ENCODE measurements at regions not wholly inside any gene's neighbourhood (a gene's known extent, or its start where the extent isn't known, plus 50 kb on each side); places are given as distances from the start of the nearest gene placed in this dataset.

DNA sequence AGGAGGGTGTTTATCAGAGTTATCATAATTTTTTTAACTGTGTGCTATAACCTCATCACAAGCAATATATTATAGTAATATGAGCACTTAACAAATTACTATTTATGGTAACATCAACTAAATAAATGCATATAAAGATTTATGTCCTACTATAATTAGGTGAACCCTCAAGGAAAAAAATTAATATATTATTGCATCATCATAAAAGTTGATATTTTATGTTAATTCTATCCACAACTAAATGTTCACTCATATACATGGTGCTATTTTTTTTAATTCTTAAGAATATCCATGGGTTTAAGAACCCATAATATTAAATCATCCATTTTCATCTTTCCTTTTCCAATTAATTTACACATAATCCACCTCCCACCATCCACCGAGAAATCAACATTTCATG lies 506.0 kb upstream of the USP15 start:
- no peak overlapping the region for H3K27ac Mint-ChIP-seq (ENCODE audit: low read depth, unreplicated experiment)
- intact Hi-C loops (cut with micrococcal nuclease): no loop called here
- H3K36me3 Mint-ChIP-seq (ENCODE audit: insufficient read depth, unreplicated experiment): no peaks in the 10 kb centered on the region
- H3K4me3 Mint-ChIP-seq (ENCODE audit: unreplicated experiment): no peak overlapping the region
- POLR2A ChIA-PET: no interaction called here
- no peaks in the 10 kb centered on the region for H3K9me3 Mint-ChIP-seq (ENCODE audit: unreplicated experiment)
- CTCF ChIA-PET: interaction anchor here (1.0 kb wide), 1 partner anchor 63 kb away, joined by 6 read pairs; no protein-coding TSS in a partner anchor
- BruUV-seq (replicated peaks): no TSS peak
- H3K4me1 Mint-ChIP-seq (ENCODE audit: insufficient read depth, unreplicated experiment): peaks cover 8% of the 10 kb centered on the region
- no peaks in the 10 kb centered on the region for H3K27me3 Mint-ChIP-seq (ENCODE audit: insufficient read depth, unreplicated experiment)
- TF ChIP-seq, protein P1, sequence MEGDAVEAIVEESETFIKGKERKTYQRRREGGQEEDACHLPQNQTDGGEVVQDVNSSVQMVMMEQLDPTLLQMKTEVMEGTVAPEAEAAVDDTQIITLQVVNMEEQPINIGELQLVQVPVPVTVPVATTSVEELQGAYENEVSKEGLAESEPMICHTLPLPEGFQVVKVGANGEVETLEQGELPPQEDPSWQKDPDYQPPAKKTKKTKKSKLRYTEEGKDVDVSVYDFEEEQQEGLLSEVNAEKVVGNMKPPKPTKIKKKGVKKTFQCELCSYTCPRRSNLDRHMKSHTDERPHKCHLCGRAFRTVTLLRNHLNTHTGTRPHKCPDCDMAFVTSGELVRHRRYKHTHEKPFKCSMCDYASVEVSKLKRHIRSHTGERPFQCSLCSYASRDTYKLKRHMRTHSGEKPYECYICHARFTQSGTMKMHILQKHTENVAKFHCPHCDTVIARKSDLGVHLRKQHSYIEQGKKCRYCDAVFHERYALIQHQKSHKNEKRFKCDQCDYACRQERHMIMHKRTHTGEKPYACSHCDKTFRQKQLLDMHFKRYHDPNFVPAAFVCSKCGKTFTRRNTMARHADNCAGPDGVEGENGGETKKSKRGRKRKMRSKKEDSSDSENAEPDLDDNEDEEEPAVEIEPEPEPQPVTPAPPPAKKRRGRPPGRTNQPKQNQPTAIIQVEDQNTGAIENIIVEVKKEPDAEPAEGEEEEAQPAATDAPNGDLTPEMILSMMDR (IDR thresholded peaks at IDR 0.05; ENCODE audit: unreplicated experiment): no peak
- DNase-seq (ENCODE audit: unreplicated experiment): no peak

DNA sequence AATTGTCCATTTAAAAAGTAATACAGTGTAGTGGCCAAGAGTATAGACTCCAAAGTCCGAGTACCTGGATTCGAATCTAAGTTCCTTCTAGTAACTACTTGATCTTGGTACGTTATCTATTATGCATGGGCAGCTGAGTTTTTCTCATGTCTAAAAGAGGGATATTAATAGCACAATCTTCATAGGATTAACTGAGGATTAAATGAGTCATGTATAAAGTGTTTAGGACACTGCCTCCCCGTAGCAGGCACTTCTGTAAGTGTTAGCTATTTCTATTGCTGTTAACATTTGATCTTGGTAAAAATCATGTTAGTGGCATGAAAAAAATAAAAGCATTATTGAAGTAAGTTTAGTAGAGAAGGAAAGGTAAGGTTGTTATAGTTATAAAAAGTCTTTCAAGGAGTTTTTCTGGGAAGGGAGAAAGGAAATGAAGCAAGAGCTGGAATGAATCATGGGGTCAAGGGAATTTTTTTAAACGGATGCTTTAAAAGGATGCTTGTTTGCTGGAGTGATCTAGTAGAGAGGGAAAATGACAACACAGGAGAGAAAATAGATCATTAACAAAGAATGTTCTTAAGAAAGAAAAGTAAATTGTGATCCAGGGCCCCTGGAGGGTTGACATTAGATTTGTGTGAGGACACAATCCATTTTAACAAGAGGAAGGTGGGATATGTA lies 502.2 kb upstream of the USP15 start:
- BruUV-seq (replicated peaks): no TSS peak

DNA sequence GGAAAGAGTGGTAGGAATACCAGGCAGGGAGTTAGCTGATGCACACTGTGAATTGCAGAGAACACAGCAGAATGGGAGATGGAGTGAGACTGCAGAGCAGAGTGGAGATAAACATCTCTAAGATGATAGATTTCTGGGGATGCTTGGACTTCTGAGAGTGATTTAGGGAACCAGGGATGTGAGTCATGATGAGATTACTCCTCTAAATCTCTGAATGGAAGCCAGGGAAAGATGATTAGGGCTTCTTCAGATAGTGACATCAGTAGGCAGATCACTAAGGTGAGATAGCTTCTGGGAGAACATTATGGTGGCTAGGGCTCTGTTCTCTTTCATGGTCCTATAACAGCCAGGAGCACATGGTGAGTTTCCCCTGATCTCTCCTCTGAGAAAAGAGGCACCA lies 501.5 kb upstream of the USP15 start:
- no peak overlapping the region for H3K27ac Mint-ChIP-seq (ENCODE audit: low read depth, unreplicated experiment)
- TF ChIP-seq, protein P1 (IDR thresholded peaks at IDR 0.05; ENCODE audit: unreplicated experiment): no peak
- DNase-seq (ENCODE audit: unreplicated experiment): peak; percentile 5
- no peaks in the 10 kb centered on the region for H3K36me3 Mint-ChIP-seq (ENCODE audit: insufficient read depth, unreplicated experiment)
- H3K27me3 Mint-ChIP-seq (ENCODE audit: insufficient read depth, unreplicated experiment): no peaks in the 10 kb centered on the region
- intact Hi-C loops (cut with micrococcal nuclease): no loop called here
- BruUV-seq (replicated peaks): no TSS peak
- H3K4me1 Mint-ChIP-seq (ENCODE audit: insufficient read depth, unreplicated experiment): no peaks in the 10 kb centered on the region
- H3K4me3 Mint-ChIP-seq (ENCODE audit: unreplicated experiment): no peak overlapping the region
- CTCF ChIA-PET: interaction anchor here (0.7 kb wide), 1 partner anchor 269 kb away, joined by 3 read pairs; no protein-coding TSS in a partner anchor
- no peaks in the 10 kb centered on the region for H3K9me3 Mint-ChIP-seq (ENCODE audit: unreplicated experiment)
- POLR2A ChIA-PET: interaction anchor here (0.6 kb wide), 1 partner anchor 215 kb away, joined by 3 read pairs; no protein-coding TSS in a partner anchor

More for the DNA sequence above, 502.2 kb upstream of the USP15 start:
- intact Hi-C loops (cut with micrococcal nuclease): no loop called here
- Mint-ChIP-seq H3K36me3 (ENCODE audit: insufficient read depth, unreplicated experiment) (no peaks in the 10 kb centered on the region), H3K9me3 (ENCODE audit: unreplicated experiment) (no peaks in the 10 kb centered on the region), H3K27ac (ENCODE audit: low read depth, unreplicated experiment) (no peak overlapping the region), H3K4me1 (ENCODE audit: insufficient read depth, unreplicated experiment) (no peaks in the 10 kb centered on the region), H3K4me3 (ENCODE audit: unreplicated experiment) (no peak overlapping the region), H3K27me3 (ENCODE audit: insufficient read depth, unreplicated experiment) (no peaks in the 10 kb centered on the region)
- DNase-seq (ENCODE audit: unreplicated experiment): peak; percentile 53
- TF ChIP-seq, protein P1 (IDR thresholded peaks at IDR 0.05; ENCODE audit: unreplicated experiment): no peak
- POLR2A ChIA-PET: no interaction called here
- CTCF ChIA-PET: interaction anchor here (0.5 to 0.7 kb wide), 2 partner anchors 104 to 268 kb away, joined by 3 to 4 read pairs; no protein-coding TSS in a partner anchor

DNA sequence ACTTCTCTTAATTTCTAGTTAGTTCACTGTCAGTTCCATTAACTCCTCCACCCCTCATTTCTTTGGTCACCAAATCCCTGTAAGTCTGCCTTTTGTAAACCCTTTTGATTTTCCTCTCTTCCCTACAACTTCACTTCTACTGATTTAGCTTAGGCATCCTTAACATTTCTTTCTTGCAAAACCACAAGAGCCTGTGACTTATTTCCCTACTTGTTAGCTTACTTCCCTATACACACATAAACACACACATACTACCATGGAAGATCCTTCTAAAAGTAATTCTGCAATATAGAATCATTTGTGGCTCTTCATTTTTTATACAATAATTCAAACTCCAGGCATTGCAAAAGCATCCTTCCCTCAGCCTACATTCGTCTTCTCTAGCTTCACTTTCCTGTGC lies 494.3 kb upstream of the USP15 start:
- DNase-seq (ENCODE audit: unreplicated experiment): no peak
- H3K9me3 Mint-ChIP-seq (ENCODE audit: unreplicated experiment): peaks cover 11% of the 10 kb centered on the region
- H3K36me3 Mint-ChIP-seq (ENCODE audit: insufficient read depth, unreplicated experiment): no peaks in the 10 kb centered on the region
- H3K4me3 Mint-ChIP-seq (ENCODE audit: unreplicated experiment): no peak overlapping the region
- no peaks in the 10 kb centered on the region for H3K4me1 Mint-ChIP-seq (ENCODE audit: insufficient read depth, unreplicated experiment)
- intact Hi-C loops (cut with micrococcal nuclease): no loop called here
- POLR2A ChIA-PET: no interaction called here
- TF ChIP-seq, protein P1 (IDR thresholded peaks at IDR 0.05; ENCODE audit: unreplicated experiment): no peak
- H3K27me3 Mint-ChIP-seq (ENCODE audit: insufficient read depth, unreplicated experiment): no peaks in the 10 kb centered on the region
- H3K27ac Mint-ChIP-seq (ENCODE audit: low read depth, unreplicated experiment): no peak overlapping the region
- CTCF ChIA-PET: no interaction called here
- BruUV-seq (replicated peaks): no TSS peak

Measured in MCF 10A (cell line).